RPMI8226 (cell line): ENCODE measurements at regions not wholly inside any gene's neighbourhood (a gene's known extent, or its start where the extent isn't known, plus 50 kb on each side); places are given as distances from the start of the nearest gene placed in this dataset.
A peak's percentile ranks its signal among the peaks of the same experiment; 100 is the strongest.
"Not testable (repeated sequence)": the region's sequence is repeated elsewhere in the genome, so short reads cannot be mapped to it uniquely, and the experiment has no call there.

Source experiments
- DNase-seq: peaks from one replicate; pipeline ENCODE4 v3.0.0-alpha.2; 2015

DNA sequence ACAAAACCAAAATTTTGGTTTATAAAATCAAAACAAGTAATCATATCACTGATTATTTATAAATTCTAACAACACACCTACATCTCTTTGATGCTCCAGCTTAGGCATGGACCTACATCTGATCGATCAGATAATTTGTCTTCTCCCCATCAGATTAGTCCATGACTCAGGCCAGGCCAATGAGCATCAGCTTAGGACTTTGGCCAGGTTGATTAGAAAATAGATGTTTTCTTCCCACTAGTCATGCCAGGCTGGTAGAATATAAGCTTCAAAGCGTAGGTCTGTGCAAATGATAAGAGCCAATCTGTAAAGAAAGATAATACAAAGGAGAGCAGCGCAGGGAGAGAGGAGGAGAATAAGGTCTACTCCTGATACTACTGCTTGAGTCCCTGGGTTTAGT lies 1487.9 kb downstream of the FAM181B start:
- DNase-seq, result no peak

DNA sequence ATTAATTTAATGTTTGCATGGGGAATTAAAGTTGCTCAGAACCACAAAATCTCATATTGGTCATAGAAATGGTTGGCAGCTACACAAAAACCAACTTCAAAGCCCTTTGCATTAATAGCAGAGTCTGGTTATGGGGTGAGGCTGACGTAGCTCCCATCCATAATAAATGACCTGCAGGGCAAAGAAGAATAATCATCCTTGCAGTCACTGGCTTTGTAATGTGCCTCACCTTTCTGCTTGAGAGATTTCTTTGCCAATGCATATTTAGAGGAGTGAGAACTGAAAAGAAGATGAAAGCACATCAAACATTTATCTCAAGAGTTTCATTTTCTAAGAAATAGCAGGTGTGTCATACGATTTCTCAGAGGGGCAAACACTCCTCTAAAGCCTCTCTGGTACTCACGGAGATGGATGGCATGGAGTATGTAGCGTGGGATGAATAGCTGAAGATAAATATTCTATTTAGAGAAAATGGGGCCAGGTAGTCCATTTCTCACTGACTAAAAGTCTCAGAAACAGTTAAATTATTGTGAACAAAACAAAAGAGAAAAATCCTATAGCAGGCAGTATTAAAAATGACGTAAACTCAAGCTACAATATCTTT lies 1491.9 kb downstream of the FAM181B start:
- no peak for DNase-seq

DNA sequence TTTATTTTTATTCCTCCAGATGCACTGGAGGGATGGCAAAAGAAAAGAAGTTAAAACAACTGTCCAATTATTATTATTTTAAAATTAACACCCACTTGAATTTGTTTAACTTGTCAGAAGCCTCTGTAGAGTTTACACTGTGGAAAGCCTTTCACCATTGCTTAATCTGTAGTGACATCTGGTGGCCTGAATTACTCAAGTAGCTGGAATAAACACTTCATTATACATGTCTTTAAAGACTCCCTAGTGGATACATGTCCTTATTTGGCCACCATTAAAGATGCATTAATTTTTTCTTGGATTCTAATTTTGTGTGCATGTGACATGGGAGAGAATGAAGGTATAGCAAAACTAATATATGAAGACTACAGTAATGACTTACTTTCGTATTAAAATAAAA lies 1496.5 kb downstream of the FAM181B start:
- DNase-seq, result peak; percentile 74

DNA sequence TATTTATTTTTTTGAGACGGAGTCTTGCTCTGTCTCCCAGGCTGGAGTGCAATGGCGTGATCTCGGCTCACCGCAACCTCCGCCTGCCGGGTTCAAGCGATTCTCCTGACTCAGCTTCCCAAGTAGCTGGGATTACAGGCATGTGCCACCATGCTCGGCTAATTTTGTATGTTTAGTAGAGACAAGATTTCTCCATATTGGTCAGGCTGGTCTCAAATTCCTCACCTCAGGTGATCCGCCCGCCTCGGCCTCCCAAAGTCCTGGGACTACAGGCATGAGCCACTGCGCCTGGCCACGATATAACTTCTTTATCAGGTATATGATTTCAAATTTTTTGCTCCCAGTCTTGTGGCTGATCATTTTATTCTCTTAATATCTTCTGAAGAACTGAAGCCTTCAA lies 1506.3 kb downstream of the FAM181B start:
- DNase-seq, result not testable (repeated sequence)

DNA sequence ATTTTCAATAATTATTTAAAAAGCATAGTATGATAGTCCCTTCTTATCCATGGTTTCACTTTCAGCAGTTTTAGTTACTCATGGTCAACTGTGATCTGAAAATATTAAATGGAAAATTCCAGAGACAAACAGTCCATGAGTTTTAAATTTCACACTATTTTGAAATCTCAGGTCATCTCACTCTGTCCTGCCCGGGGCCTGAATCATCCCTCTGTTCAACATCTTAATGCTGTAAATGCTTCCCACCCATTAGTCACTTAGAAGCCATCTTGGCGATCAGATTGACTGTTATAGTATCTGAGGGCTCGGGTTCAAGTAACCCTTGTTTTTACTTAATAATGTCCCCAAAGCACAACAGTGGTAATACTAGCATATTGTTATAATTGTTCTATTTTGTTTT lies 1509.3 kb downstream of the FAM181B start:
- no peak for DNase-seq

DNA sequence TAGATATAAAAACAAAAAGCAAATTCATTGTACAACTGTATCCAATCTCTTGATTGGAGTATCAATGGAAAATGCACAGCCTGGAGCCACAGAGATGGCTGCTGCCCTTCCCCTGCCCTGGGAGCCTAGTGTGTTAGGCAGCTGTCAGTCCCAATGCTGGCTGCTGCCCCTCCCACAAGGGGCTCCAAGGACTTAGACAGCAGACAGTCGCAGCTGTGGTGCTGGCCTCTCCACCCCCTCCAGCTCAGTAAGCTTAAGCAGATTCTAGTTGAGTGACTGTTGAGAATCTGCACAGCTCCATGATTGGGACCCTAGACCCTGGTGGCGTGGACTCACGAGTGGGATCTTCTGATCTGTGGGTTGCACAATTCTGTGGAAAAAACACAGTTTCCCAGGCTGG lies 1511.2 kb downstream of the FAM181B start:
- DNase-seq, result no peak

DNA sequence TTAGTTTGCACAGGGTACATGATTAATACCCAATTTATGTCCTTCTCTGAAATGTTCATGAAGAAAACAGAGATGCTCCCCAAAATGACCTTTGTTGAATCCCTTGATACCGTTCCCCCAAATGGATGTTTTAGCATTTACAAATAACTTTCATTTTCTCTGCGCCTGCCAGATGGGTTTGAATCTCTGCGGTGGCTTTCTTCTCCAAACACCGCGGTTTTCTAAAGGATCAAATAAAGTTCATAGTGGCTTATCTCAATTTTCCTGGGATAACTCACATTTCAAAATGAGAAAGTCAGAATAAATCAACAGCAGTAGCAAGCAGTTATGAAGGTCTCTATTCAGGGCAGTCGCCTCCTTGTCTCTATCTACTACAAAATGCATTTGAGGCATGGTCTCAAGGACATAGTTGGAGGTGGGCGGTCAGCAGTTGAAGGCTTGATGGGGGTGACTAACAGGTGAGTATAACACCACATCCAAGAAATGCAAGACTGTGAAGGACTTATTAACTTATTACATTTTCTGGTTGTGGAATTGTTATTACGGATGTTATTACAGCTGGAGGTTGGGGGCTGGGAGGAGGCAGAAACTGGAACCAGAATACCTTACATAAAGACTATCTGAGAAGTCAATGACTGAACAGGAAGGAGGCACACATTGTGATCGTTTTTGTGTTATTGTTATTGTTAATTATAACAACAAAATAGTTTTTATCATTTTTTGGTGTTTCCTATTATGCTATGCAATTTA lies 1513.3 kb downstream of the FAM181B start:
- no peak for DNase-seq

DNA sequence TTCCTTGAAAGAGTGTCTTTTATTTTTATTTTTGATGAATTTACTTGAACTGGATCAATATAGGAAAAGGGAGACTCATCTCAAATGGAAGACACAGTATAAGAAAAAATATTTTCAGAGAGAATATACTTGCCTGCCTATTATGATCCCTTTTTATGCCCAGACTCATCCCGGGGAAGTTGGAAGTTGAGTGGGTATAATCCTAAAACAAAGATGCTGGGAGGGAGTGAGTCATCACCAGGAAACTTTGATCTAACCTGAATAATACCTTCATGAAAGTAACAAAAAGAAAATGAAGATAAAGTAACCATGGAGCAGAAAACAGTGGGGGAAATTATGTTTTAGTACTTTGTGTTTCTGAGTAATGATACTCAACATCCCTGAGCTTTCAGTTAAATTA lies 1514.0 kb downstream of the FAM181B start:
- DNase-seq, result no peak

DNA sequence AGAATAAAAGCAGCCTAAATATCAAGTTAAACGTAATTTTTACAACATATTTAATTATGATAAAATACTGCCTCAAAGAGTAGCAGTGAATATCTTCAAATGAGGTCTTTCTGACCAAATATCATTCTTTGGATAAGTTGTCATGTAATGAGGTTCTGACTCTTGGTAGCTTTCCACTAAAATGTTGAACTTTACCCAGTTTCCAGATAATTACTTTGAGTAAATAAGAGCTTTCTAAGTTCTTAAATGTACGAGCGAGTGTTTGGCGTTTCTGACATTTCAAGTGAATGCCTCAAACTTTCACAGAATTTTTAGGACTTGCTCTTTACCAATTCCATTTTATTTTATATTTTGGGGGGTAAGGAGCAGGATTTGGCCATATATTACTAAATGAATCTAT lies 1515.2 kb downstream of the FAM181B start:
- no peak for DNase-seq

DNA sequence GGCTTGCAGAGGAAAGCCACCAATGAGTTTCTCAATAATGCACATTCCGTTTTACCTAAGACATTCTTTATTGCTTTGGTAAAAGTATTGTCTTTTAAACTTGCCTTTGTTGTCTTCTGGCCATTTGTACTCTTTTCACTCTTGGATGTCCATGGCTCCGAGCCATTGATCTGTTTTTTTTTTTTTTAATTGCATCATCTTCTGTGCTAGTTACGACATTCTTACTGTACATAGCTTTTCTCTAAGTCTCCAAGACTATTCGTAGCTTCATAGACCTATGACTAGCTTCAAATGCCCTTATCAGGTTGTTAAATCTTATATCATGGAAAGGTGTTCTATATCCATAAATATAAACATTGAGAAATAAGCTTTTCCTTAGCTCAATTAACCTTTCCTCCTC lies 1522.6 kb downstream of the FAM181B start:
- DNase-seq, result no peak

DNA sequence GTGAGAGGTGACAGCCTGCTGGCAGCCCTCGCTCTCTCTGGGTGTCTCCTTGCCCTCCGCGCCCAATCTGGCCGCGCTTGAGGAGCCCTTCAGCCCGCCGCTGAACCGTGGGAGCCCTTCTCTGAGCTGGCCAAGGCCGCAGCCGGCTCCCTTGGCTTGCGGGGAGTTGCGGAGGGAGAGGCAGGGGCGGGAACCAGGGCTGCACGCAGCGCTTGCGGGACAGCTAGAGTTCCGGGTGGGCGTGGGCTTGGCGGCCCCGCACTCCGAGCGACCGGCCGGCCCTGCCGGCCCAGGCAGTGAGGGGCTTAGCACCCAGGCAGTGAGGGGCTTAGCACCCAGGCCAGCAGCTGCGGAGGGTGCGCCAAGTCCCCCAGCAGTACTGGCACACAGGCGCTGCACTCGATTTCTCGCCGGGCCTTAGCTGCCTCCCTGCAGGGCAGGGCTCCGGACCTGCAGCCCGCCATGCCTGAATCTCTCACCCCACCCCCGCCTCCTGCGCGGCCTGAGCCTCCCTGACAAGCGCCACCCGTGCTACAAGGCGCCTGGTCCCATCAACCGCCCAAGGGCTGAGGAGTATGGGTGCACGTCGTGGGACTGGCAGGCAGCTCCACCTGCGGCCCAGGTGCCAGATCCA lies 1526.1 kb downstream of the FAM181B start:
- DNase-seq, result no peak

DNA sequence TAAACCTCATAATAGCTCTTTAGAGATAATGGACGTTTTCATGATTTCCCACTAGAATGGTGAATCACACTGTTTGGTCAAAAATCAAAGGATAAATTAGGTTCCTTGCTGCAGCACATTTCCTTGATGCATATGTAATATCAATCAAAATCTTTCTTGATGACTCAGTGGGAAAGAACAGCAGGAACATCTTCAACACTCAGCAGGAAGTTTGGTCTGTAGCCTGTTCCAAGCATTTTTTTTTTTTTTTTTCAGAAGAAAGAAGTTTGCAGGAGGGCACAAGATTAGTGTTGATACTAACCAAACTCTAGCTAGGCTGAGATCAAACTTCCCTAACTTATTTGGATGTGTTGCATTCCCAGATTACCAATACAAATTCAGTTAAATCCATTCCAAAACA lies 1529.8 kb downstream of the FAM181B start:
- DNase-seq, result no peak

DNA sequence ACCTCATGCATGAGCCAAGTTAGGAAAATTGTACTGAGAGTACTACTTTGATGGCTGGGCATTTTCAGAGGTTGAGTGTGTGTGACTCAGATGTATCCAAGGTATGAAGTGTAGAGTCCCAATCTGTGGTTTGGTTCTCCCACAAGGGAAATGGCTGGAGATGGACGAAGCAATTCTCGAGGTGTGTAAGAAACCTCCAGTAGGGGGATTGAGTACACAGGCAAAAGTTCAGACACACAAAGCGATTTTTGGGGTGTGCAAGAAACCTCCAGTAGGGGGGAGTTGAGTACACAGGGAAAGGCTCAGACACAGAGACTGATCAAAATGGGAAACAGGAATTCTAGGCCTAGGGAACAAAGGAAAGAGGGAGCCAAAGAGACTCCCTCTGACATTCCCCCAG lies 1536.3 kb downstream of the FAM181B start:
- DNase-seq, result peak; percentile 7

DNA sequence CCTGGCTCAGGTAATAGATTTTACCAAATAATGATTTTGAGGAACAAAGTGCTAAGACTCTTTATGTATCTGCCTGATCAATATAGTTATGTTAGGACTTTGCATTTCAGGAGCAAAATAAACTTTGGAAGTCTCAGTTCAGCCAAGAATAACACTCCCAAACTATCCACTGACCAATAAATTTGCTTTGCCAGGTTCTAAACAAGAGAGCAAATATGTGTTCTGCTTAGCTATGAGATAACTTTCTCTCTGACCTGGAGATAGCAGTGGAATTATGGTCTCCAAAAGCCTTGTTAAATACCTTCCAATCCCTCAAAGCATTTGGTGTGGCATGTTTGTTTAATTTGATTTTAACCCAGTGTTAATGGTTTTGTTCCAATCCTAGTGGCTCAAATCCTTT lies 1541.1 kb downstream of the FAM181B start:
- no peak for DNase-seq

DNA sequence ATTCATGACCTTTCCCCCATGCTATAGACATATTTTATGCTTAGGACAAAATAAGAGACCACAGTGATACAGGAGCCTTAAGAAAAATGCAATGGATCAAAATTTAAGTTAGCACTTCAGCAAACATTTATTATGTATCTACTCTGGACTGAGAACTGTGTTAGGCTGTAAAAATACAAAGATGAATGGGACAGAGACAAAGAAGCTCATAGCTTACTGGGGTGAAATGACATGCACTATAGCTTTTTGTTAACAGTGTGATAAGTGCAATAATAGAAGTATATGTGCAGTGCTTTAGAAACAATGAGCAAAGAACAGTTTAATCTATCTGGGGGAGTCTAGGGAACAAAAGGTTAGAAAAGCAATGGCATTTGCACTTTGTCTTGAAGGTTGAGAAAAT lies 1543.1 kb downstream of the FAM181B start:
- no peak for DNase-seq

DNA sequence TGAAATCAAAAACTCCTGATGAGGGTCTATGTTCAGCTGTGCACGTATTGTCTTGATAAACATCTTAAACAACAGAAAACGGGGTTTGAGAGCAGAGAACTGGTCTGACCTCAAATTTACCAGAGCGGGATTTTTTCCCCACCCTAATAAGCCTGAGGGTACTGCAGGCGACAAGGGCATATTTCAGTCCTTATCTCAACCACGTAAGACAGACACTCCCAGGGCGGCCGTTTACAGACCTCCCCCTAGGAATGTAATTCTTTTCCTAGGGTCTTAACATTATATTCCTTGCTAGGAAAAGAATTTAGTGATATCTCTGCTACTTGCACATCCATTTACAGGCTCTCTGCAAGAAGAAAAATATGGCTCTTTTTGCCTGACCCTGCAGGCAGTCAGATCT lies 1546.6 kb downstream of the FAM181B start:
- not testable (repeated sequence) for DNase-seq

DNA sequence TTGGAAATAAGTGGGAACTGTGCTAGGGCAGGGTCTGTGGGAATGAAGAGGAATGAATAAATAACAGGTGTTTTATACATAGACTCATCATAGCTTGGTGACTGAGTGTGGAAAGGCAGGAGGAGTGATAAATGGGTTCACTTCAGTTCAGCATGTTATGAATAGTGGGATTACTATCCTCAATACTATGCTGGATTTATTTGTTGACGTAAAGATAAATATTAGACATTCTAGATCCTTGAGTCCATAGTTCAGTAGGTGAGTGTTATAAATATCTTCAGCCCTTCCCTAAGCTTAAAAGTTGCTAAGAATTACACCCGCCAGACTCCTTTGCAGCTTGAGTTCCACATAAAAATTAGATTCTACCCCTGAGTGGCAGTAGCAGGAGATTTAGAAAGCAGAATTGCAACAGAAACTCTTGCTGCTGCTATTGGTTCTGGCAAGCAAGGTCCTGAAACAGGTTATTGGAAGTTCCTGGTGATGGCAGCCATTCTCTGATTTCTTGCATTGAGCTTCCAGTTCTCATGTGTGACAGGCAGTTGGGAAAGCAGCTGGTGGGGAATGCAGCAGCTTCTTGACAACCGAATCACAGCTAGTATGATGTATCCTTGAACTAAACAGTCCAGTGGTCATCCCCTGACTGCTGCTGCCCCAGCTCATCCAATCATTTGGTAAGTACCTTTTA lies 1558.9 kb downstream of the FAM181B start:
- no peak for DNase-seq

DNA sequence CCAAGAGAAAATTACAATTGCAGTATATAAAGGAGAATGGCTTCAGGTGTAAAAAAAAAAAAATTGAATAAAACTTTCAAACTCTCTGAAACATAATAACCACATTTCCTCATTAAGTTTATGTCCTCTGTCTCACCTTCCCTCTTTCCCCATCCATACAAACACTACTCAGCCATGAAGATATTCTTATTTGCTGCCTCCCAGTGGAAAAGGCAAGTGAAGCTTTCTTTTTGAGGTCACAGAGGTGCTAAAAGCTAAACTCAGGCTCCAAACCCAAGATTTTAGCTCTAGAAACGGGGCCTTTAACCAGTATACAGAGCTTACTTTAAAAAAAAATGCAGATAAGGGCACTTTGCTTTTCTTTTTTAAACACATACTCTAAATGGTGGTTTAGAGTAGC lies 1568.5 kb downstream of the FAM181B start:
- peak; percentile 53 for DNase-seq

DNA sequence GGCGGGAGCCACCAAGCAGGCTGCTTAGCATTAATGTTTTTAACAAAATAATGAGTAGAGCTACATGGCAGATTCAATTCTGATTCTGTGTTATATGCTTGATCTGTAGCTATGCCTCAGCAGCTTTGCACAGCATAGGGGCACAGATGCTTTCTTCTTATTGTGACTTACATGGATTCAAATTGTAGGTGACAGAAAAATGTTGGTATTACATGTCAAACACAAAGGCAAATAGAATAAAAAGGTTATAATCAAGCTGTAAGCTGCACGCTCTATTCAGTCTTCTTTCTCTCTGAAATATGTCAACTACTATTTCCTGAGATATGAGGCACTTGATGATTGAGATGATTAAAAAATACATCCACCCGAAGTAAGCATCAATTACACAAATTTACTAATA lies 1573.8 kb downstream of the FAM181B start:
- no peak for DNase-seq

DNA sequence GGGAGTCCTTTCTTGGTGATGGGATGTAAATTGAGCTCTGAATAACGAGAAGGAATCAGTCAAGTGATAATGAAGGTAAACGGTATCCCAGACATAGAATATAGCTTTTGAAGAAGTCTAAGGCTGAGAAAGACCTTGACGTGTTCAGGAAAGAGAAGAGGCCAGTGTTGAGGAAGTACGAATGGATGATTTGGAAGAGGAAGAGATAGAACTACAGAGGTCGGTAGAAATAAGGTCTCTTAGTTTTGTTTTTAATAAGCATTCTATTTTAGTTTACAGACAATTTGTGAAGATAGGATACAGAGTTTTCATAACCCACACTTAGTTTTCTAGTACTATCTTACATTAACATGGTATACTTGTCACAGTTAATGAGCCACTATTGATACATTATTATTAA lies 1598.1 kb downstream of the FAM181B start:
- DNase-seq, result no peak

DNA sequence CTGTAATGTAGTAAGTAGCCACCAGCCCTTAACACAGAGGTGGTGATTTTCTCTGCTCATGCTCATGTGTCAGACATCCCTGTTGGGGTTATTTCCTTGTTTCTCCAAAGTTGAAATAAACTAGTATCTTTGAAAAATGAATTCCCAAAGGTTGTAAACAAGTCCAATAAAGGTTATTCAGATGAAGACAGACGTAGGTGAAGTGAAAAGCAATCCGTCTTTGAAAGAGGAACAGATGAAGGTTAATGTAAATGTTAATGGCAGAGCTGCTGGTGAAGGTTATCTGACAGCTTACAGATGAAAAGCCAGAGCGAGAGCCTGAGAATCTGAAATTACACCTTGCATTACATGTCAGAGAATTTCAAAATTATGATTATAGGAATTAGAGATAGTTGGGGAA lies 1604.0 kb downstream of the FAM181B start:
- no peak for DNase-seq

DNA sequence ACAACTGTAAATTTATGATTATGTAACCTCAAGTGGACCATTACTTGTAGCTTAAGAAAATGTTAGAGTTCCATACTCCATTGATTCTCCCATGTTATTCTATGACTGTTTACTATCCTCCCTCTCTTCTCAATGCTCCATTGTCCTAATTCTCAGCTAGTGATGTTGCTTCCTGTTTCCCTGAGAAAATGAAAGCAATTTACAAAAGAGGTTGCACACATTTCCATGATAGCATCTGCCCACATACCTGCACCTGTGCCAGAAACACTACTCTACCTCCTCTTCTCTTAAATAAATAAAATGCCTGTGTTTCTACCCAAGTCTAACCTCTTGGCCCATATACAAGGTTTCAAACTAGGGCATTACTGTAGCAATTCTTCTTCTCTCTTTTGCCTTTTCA lies 1620.9 kb downstream of the FAM181B start:
- DNase-seq, result peak; percentile 74

DNA sequence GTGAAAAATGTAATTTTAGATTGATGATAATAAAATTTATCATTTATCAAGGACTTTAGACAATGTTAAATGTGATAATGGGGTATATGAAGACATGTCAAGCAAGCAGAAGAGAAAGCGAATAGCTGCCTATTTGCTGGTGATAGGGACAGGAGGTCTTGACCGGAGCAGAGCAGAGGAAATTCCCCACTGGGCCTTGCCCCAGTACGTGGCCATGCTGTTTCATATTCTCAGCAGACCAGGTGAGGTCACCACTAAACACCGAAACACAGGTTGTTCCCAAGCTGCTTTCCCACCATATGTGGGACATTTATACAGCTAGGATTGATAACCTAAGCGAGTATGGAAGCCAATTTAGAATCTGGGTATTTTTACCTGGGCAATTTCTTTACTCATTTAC lies 1629.6 kb downstream of the FAM181B start:
- no peak for DNase-seq

DNA sequence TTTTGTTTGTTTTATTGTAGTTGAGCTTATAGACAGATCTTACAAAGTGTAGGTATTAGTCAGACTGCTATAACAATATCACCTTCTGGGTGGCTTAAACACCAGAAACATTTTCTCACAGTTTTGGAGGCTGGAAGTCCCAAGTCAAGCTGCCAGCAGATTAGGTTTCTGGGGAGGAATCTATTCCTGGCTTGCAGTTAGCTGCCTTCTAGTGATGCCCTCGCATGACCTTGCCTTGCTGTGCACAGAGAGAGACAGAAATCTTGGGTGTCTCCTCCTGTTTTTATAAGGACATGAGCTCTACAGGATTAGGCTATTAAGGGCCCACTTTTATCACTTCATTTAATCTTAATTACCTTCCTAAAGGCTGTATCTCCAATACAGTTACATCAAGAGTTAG lies 1635.2 kb downstream of the FAM181B start:
- DNase-seq, result no peak
